Activated CD8-positive, alpha-beta memory T cell treated with anti-CD3 and anti-CD28 coated beads, Interleukin-2, amount 50 U/mL, for 4 hours (primary cell): ENCODE measurements at regions not wholly inside any gene's neighbourhood (a gene's known extent, or its start where the extent isn't known, plus 50 kb on each side); places are given as distances from the start of the nearest gene placed in this dataset.
"Not testable (repeated sequence)": the region's sequence is repeated elsewhere in the genome, so short reads cannot be mapped to it uniquely, and the experiment has no call there.

Experiments
- DNase-seq: peaks from one replicate; pipeline ENCODE4 v3.0.0-alpha.2; 2020

- no peak for DNase-seq
Observed at GRCh38 chr14:25303934-25304333, 254.0 kb upstream of the STXBP6 start.

- DNase-seq, result no peak
Observed at GRCh38 chr14:25298238-25298637, 248.3 kb upstream of the STXBP6 start.

- DNase-seq, result not testable (repeated sequence)
Observed at GRCh38 chr14:25290154-25290553, 240.2 kb upstream of the STXBP6 start.

DNA sequence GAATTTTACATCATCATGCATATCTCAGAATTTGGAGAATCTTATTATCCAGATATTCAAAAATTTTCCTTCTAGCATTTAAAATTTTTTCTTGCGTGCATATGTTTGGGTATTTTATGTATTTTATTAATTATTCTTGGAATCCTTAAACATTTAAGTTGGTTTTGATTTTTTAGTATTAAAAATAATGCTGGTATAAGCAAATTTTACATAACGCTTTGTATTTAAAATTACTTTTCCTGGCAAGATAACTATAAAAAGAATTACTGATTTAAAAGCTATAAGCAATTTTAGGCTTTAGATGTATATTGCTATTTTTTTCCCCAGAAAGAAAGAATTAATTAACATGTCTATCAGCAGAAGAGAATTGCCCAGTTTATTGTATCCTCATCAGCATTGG, 224.6 kb upstream of the STXBP6 start:
- no peak for DNase-seq

GRCh38 chr14:25267186-25267585, 217.2 kb upstream of the STXBP6 start:
- DNase-seq, result no peak

- DNase-seq, result no peak
Observed at GRCh38 chr14:25259470-25259869, 209.5 kb upstream of the STXBP6 start.

GRCh38 chr14:25252793-25253192, 202.8 kb upstream of the STXBP6 start:
- DNase-seq, result no peak

DNA sequence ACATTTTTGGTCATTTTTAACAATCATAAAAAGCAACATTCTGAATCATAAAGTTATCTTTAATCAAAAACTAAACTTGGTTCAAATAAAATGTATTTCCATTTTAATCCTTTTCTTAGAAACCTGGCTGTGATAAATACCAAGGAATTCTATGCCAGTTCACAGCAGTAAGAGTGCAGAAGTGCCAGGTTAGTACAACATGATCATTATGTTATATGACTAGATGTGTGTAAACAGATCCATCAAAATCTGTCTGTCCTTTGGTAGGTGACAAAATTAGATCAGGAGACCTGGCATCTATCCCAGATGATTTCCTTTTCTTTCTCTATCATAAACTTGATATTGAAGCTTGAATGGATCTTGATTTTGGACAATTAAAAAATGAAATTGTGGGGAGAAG, 200.6 kb upstream of the STXBP6 start:
- no peak for DNase-seq

DNA sequence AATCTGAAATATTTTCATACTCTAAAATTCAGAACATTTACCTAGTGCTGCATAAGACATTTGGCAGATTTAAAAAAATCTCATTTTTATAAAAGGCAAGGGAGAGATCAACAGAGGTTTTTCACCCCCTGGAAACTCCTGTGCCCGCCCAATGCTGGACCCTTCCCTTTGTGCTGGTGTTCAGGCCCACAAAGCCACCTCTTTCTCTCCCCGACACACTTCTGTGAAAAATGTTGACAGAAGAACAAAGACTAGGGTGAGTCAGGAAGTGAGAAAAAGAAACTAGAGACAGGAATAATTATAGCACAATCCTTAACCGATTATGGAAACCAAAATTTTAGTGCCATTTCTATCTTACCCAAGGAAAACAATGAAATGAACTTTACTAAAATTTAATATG, 197.7 kb upstream of the STXBP6 start:
- no peak for DNase-seq

DNA sequence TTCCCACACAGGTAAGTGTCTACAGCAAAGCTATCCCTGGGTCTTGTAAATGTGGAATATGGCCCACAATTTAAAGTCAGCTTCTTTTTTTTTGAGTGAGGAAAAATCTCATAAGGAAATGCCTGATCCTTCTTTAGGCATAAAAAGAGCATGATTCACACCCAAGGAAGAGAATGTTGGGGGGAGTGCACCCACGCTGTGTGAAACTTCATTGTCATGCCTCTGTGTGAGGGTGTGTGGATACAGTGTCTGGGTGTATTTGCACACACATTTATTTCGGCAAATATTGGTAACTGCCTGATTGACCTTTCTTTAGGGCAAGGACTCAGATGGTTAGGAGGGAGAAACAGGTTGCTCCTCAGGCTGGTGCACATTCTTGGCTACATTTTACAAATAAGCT, 196.8 kb upstream of the STXBP6 start:
- no peak for DNase-seq

- no peak for DNase-seq
Observed at GRCh38 chr14:25239170-25239569, 189.2 kb upstream of the STXBP6 start.

- DNase-seq, result no peak
Observed at GRCh38 chr14:25237845-25238244, 187.9 kb upstream of the STXBP6 start.

- no peak for DNase-seq
Observed at GRCh38 chr14:25233613-25234012, 183.7 kb upstream of the STXBP6 start.

DNA sequence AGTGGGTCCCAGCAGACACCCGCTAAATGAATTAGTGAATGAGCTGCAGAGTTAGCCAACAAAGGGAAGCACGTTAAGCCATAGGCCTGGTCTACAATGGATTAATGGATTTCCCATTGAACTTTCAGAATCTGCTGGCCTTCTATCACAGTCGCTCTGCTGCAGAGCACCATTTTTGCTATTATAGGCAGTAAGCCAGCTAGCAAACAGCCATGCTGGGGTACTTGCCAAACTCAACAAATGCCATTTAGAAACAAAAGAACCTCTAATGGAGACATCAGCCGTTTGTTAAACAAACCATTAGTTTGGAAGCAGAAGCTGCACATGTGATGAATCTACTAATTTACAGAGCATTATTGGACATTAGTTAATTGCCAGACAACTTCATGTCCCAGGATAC, 181.1 kb upstream of the STXBP6 start:
- no peak for DNase-seq

GRCh38 chr14:25226214-25226613, 176.3 kb upstream of the STXBP6 start:
- no peak for DNase-seq

DNA sequence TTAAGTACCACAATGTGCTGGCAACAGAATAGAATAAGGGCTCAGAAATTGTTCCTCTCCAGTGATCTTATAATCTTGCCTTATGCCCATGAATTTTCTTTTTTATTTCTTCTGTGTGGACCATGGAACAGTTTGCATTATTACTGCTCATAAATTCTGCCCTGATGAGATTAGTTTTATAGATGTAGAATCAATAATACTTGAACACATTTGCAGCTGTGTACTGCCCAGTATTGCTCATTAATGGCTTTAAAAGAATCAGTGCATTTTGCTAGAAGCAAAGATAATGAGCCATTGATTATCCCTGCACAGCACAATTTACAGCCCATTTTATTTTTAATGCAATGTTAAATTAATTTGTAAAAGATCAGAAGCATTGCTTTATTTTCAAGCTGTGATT, 172.3 kb upstream of the STXBP6 start:
- DNase-seq, result no peak

DNA sequence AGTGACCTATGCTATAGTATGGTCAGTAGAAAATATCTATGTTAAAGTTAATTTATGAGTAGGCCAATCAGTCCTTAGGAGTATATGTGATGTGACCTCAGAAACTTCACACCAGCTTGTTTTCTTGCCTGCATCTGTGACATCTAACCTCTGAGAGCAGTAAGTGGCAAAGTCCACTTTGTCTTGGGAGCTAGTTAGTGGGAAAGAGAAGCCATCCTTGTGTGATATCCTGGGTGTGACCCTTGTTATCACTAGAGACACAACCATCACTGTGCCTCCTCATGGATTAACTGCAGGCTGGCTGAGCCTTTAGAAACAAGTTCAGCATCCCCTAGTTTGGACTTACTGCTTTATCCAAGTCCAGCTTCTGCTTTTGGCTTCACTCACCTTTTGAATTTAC, 170.6 kb upstream of the STXBP6 start:
- DNase-seq, result no peak

- no peak for DNase-seq
Observed at GRCh38 chr14:25215607-25216006, 165.7 kb upstream of the STXBP6 start.

DNA sequence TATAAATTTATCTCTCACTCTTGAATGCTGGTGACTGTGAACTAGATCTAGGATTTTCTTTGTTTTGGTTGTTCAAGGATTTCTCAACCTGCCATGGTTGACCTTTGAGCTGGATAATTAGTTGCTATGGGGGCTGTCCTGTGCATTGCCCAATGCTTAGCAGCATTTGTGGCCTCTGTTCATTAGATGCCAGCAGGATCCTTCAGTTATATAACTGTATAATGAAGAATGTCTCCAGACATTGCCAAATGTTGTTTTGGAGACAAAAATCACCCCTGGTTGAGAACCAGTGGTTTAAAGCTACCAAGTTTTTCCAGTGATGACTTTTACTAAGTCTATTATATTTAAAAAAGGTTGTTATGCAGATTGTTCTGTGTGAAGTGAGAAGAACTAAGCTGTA, 147.9 kb upstream of the STXBP6 start:
- DNase-seq, result no peak

- DNase-seq, result no peak
Observed at GRCh38 chr14:25180221-25180620, 130.3 kb upstream of the STXBP6 start.

DNA sequence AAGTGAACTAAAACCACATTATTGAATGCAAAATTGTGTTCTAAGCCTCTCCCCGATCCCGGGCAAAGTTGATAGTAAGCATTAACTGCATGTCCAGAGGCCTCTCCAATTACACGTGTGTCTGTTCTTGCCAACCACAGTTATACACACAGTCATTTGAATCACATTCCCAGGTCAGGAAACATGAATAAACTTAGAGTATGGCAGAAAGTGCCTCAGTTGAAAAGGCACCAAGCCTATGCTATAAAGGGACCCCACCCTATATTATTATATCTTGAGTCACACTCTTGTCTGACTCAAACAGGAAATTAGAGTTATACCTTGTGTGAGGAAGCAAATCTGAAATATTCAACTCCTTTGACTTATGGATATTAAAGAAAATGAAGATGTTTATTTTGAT, 128.3 kb upstream of the STXBP6 start:
- no peak for DNase-seq

DNA sequence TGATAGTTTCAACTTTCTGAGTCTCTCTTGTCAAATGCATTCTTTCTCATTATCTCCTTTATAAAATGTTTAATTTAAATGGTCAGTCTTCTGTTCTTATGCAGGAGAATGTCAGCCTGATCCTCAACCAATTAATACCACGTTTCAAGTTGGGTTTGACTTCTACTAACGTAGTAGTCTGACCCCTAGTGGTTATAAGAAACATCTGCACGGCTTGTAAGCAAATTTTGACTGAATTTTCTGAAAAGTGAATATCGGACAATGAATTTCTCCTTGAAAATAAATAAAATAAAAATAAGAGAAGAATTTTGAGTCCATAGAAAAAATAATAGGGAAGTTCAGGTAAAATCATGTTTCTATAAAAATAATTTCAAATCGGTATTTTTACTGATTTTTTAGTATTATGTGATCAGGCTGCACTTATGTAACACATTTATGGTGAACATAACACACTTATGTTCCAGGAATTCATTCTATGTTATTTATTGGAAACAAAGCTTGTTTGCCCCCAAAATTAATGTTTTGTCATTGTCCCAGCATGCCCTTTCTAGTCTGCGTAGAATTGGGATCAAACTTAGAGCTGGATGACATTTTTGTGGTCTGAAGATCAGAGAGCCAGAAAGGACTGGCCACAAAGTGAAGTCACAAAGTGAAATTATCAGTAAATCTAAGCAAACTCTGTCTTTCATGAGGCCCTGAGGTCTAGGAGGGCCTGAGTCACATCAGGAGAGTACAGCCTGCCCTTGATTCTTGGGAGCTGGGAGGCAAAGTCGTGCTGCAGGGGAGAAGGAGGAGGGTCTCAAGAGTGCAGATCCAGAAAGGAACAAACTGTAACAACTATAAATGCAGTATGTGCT, 101.2 kb upstream of the STXBP6 start:
- DNase-seq, result no peak

- DNase-seq, result no peak
Observed at GRCh38 chr14:25150401-25150800, 100.5 kb upstream of the STXBP6 start.

DNA sequence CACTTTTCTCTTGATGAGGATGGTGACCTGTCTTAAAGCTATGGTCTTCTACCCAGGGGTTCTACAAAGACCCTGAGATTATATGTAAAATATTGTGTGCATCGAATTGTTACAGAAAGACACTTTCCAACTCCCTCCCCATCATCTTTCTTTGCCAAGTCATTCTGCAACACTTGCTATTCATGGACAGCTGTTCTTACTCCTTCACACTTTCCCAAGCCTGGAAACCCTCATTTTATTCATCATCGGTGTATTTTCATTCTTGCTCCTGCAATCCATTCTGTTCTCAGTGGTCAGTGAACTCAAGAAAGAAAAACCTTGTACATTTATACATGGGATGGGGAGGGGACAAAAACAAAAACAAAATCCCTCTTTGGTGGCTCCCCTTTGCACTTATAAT, 90.5 kb upstream of the STXBP6 start:
- DNase-seq, result no peak

DNA sequence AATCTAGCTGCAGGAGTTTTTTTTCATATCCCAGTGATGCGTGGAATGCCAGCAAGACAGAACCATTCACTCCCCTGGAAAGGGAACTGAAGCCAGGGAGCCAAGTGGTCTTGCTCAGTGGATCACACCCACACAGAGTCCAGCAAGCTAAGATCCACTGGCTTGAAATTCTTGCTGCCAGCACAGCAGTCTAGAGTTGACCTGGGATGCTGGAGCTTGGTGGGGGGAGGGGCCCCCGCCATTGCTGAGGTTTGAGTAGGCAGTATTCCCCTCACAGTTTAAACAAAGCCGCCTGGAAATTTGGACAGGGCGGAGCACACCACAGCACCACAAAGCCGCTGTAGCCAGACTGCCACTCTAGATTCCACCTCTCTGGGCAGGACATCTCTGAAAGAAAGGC, 86.9 kb upstream of the STXBP6 start:
- DNase-seq, result no peak
